IMR-90 (cell line): ENCODE measurements at regions not wholly inside any gene's neighbourhood (a gene's known extent, or its start where the extent isn't known, plus 50 kb on each side); places are given as distances from the start of the nearest gene placed in this dataset.

Source experiments
- ATAC-seq: fragments of 200-7000 bp; cut with Tn5 transposase; 2 replicates; pipeline ENCODE4 v1.9.1; 2020; ENCODE audit warnings: low read depth, mild to moderate bottlenecking, moderate library complexity
- BruUV-seq: library from RNA; stranded (reverse); fragments of 400-500 nt; replicated peaks from 2 replicates; lab custom pipeline; 2021; lab: Mats Ljungman, UMichigan
- CTCF ChIA-PET: fragments of 300-600 bp; formaldehyde crosslinking; extraction: SDS; loops from one replicate; lab custom pipeline; 2021; ENCODE audit warnings: antibody characterized with exemption; lab: Yijun Ruan, JAX
- POLR2A ChIA-PET: fragments of 300-600 bp; sonication (Branson Sonifier 250); formaldehyde crosslinking; loops from one replicate; lab custom pipeline; 2022; ENCODE audit warnings: antibody characterized with exemption; ENCODE audit not compliant: unreplicated experiment; lab: Charles Lee
- DNase-seq: peaks from one replicate; pipeline ENCODE4 v3.0.0; 2013
- H2AFZ ChIP-seq: replicated peaks from 2 replicates; pipeline ENCODE3; 2013; ENCODE audit warnings: low read length, mild to moderate bottlenecking; ENCODE audit not compliant: poor library complexity
- H2AK5ac ChIP-seq: 2 replicates; pipeline ENCODE4 v1.6.1; 2013; ENCODE audit warnings: low read depth, low read length, inconsistent platforms
- H2AK9ac ChIP-seq: replicated peaks from 2 replicates; pipeline ENCODE3; 2013; ENCODE audit warnings: mild to moderate bottlenecking, low read depth, low read length, moderate library complexity; ENCODE audit not compliant: poor library complexity
- H2BK120ac ChIP-seq: 2 replicates; pipeline ENCODE4 v1.6.1; 2013; ENCODE audit warnings: low read depth, low read length, inconsistent platforms
- H2BK15ac ChIP-seq: 3 replicates; pipeline ENCODE4 v1.6.1; 2013; ENCODE audit warnings: low read depth, low read length, inconsistent platforms
- H2BK20ac ChIP-seq: 2 replicates; pipeline ENCODE4 v1.6.1; 2013; ENCODE audit warnings: low read depth, mild to moderate bottlenecking, inconsistent platforms, low read length, moderate library complexity
- H2BK5ac ChIP-seq: 2 replicates; pipeline ENCODE4 v1.6.1; 2013; ENCODE audit warnings: mild to moderate bottlenecking, low read depth, low read length, inconsistent platforms; ENCODE audit not compliant: poor library complexity, severe bottlenecking
- H3K14ac ChIP-seq: replicated peaks from 2 replicates; pipeline ENCODE4 v1.6.1; 2013; ENCODE audit warnings: low read depth, low read length, inconsistent platforms
- H3K18ac ChIP-seq: 2 replicates; pipeline ENCODE4 v1.6.1; 2013; ENCODE audit warnings: low read depth, low read length, control low read depth
- H3K23ac ChIP-seq: 2 replicates; pipeline ENCODE4 v1.6.1; 2013; ENCODE audit warnings: low read depth, low read length, inconsistent platforms
- H3K27ac ChIP-seq: 2 replicates; pipeline ENCODE4 v1.5.1; 2013; ENCODE audit warnings: mild to moderate bottlenecking, control low read depth, low read length; ENCODE audit not compliant: insufficient read depth
- H3K27me3 ChIP-seq: 2 replicates; pipeline ENCODE4 v1.6.1; 2013; ENCODE audit warnings: low read length; ENCODE audit not compliant: control insufficient read depth, insufficient read depth
- H3K36me3 ChIP-seq: 2 replicates; pipeline ENCODE4 v1.6.1; 2013; ENCODE audit warnings: low read length, mixed read lengths; ENCODE audit not compliant: control insufficient read depth, insufficient read depth
- H3K4ac ChIP-seq: 2 replicates; pipeline ENCODE4 v1.6.1; 2013; ENCODE audit warnings: low read depth, low read length, inconsistent platforms
- H3K4me1 ChIP-seq: 2 replicates; pipeline ENCODE4 v1.6.1; 2013; ENCODE audit warnings: low read length, mixed read lengths; ENCODE audit not compliant: control insufficient read depth, insufficient read depth
- H3K4me2 ChIP-seq: 2 replicates; pipeline ENCODE4 v1.6.1; 2013; ENCODE audit warnings: low read depth, mild to moderate bottlenecking, control low read depth, low read length, moderate library complexity
- H3K4me3 ChIP-seq: 2 replicates; pipeline ENCODE4 v1.5.1; 2013; ENCODE audit warnings: low read depth, mild to moderate bottlenecking, control low read depth, low read length, moderate library complexity; ENCODE audit not compliant: insufficient read depth
- H3K56ac ChIP-seq: 2 replicates; pipeline ENCODE4 v1.6.1; 2013; ENCODE audit warnings: low read length, inconsistent platforms; ENCODE audit not compliant: insufficient read depth; ENCODE audit errors: extremely low read depth
- H3K79me1 ChIP-seq, 2 experiments: 2 replicates each; pipeline ENCODE4 v1.6.1; 2013; ENCODE audit warnings: low read length in 2 of 2, inconsistent platforms in 1 of 2, low read depth in 1 of 2
- H3K9ac ChIP-seq: 2 replicates; pipeline ENCODE4 v1.6.1; 2013; ENCODE audit warnings: low read depth, low read length, control low read depth
- H3K9me1 ChIP-seq: 2 replicates; pipeline ENCODE4 v1.6.1; 2013; ENCODE audit warnings: low read length, inconsistent platforms; ENCODE audit not compliant: insufficient read depth
- H3K9me3 ChIP-seq: 2 replicates; pipeline ENCODE4 v1.6.1; 2013; ENCODE audit warnings: low read length; ENCODE audit not compliant: control insufficient read depth, insufficient read depth
- H4K20me1 ChIP-seq: 2 replicates; pipeline ENCODE4 v1.6.1; 2013; ENCODE audit warnings: low read length, inconsistent platforms; ENCODE audit not compliant: insufficient read depth
- H4K5ac ChIP-seq: 2 replicates; pipeline ENCODE4 v1.6.1; 2013; ENCODE audit warnings: mild to moderate bottlenecking, low read depth, low read length, control low read depth
- H4K8ac ChIP-seq, 2 experiments: 2 replicates each; pipeline ENCODE4 v1.6.1; 2013; ENCODE audit warnings: low read depth in 2 of 2, low read length in 2 of 2, control low read depth in 1 of 2, inconsistent platforms in 1 of 2
- H4K91ac ChIP-seq: 2 replicates; pipeline ENCODE4 v1.6.1; 2013; ENCODE audit warnings: low read depth, low read length, inconsistent platforms; ENCODE audit not compliant: insufficient read depth
- BHLHE40 ChIP-seq: fragments of 150-350 bp; IDR thresholded peaks from 2 replicates; pipeline ENCODE4 v1.6.1; 2016; ENCODE audit warnings: mild to moderate bottlenecking, low read depth, low read length
- CEBPB ChIP-seq: IDR thresholded peaks from 2 replicates; pipeline ENCODE4 v1.6.1; 2012; ENCODE audit warnings: low read depth, low read length, improper control_type of control experiment
- CHD1 ChIP-seq: IDR thresholded peaks from 2 replicates; pipeline ENCODE4 v1.6.1; 2012; ENCODE audit warnings: low read depth, low read length, improper control_type of control experiment
- CTCF ChIP-seq: conservative IDR thresholded peaks from 2 replicates; pipeline ENCODE4 v1.5.1; 2012; ENCODE audit warnings: mild to moderate bottlenecking, low read depth, low read length, improper control_type of control experiment
- ELK1 ChIP-seq: fragments of 150-350 bp; IDR thresholded peaks from 2 replicates; pipeline ENCODE4 v1.6.1; 2016; ENCODE audit warnings: low read depth, mild to moderate bottlenecking, low read length, moderate library complexity, borderline replicate concordance
- FOS ChIP-seq: fragments of 150-350 bp; IDR thresholded peaks from 2 replicates; pipeline ENCODE4 v1.6.1; 2016; ENCODE audit warnings: low read depth, low read length
- MAFK ChIP-seq: IDR thresholded peaks from 2 replicates; pipeline ENCODE4 v1.6.1; 2012; ENCODE audit warnings: low read depth, low read length, improper control_type of control experiment
- MAZ ChIP-seq: IDR thresholded peaks from 2 replicates; pipeline ENCODE4 v1.6.1; 2012; ENCODE audit warnings: low read depth, mild to moderate bottlenecking, low read length, improper control_type of control experiment, moderate library complexity, borderline replicate concordance
- MXI1 ChIP-seq: IDR thresholded peaks from 2 replicates; pipeline ENCODE4 v1.6.1; 2012; ENCODE audit warnings: low read depth, mild to moderate bottlenecking, low read length, moderate library complexity, borderline replicate concordance
- NFE2L2 ChIP-seq: fragments of 150-350 bp; IDR thresholded peaks from 2 replicates; pipeline ENCODE4 v1.6.1; 2016; ENCODE audit warnings: low read depth, mild to moderate bottlenecking, low read length
- POLR2A ChIP-seq: IDR thresholded peaks from 2 replicates; pipeline ENCODE4 v1.6.1; 2012; ENCODE audit warnings: mild to moderate bottlenecking, low read depth, low read length
- RAD21 ChIP-seq: IDR thresholded peaks from 2 replicates; pipeline ENCODE4 v1.6.1; 2012; ENCODE audit warnings: low read length, improper control_type of control experiment
- RCOR1 ChIP-seq: IDR thresholded peaks from 2 replicates; pipeline ENCODE4 v1.6.1; 2012; ENCODE audit warnings: mild to moderate bottlenecking, low read length, improper control_type of control experiment; ENCODE audit not compliant: insufficient replicate concordance
- RFX5 ChIP-seq: IDR thresholded peaks from 2 replicates; pipeline ENCODE4 v1.8.0; 2012; ENCODE audit warnings: low read depth, mild to moderate bottlenecking, low read length, moderate library complexity
- SMC3 ChIP-seq: fragments of 150-350 bp; IDR thresholded peaks from 2 replicates; pipeline ENCODE4 v1.6.1; 2016; ENCODE audit warnings: low read depth, mild to moderate bottlenecking, antibody characterized with exemption, low read length, moderate library complexity
- WGBS, 2 experiments: methylation state at CpG; one replicate each; pipeline versions ENCODE4 v1.1.5 to v1.1.7; 2013; ENCODE audit warnings: missing lambda C conversion rate in 2 of 2; ENCODE audit not compliant: insufficient read length in 1 of 2; ENCODE audit errors: extremely low coverage in 2 of 2; 5-methylcytosine and 5-hydroxymethylcytosine counted together
- dilution Hi-C: fragments of 300-500 bp; cut with HindIII; formaldehyde crosslinking; loops from one replicate; pipeline ENCODE4 v1.14.3; 2018; ENCODE audit warnings: low sequenced_read_pairs; ENCODE audit not compliant: unreplicated experiment
- in situ Hi-C: fragments of 300-500 bp; cut with MboI; formaldehyde crosslinking; loops from 3 replicates; pipeline ENCODE4 v1.14.3; 2019; ENCODE audit warnings: low sequenced_read_pairs, inconsistent platforms, mixed read lengths
- intact Hi-C: fragments of 100-400 bp; cut with micrococcal nuclease; formaldehyde crosslinking; loops from 2 replicates; pipeline ENCODE4 v1.10.0; 2022

GRCh38 chr10:56728349-56728748, 367.3 kb upstream of the ZWINT start:
- no peak overlapping the region for H2BK120ac ChIP-seq
- no peak overlapping the region for H4K8ac ChIP-seq
- no peaks in the 10 kb centered on the region for H3K36me3 ChIP-seq
- H2AK5ac ChIP-seq = no peak overlapping the region
- no peak overlapping the region for H2BK20ac ChIP-seq
- ChIA-PET CTCF (no interaction called here), POLR2A (no interaction called here)
- in situ Hi-C loops (no loop called here), dilution Hi-C loops (no loop called here), intact Hi-C loops (no loop called here)
- H3K23ac ChIP-seq = no peak overlapping the region
- no peaks in the 10 kb centered on the region for H4K20me1 ChIP-seq
- H3K9me1 ChIP-seq = no peaks in the 10 kb centered on the region
- H3K27me3 ChIP-seq = no peaks in the 10 kb centered on the region
- H2BK15ac ChIP-seq = no peak overlapping the region
- no peak overlapping the region for H3K56ac ChIP-seq
- H4K5ac ChIP-seq = no peak overlapping the region
- H3K4me2 ChIP-seq = no peak overlapping the region
- no peak overlapping the region for H2AK9ac ChIP-seq
- no peak overlapping the region for H3K4me3 ChIP-seq
- H3K4me1 ChIP-seq = no peaks in the 10 kb centered on the region
- BruUV-seq = no TSS peak
- H3K14ac ChIP-seq = no peak overlapping the region
- TF ChIP-seq MXI1 = no peak
- TF ChIP-seq POLR2A = no peak
- TF ChIP-seq ELK1 = no peak
- no peak for TF ChIP-seq RAD21
- no peak for TF ChIP-seq CTCF
- no peak for TF ChIP-seq NFE2L2
- no peak for TF ChIP-seq CHD1
- no peak for TF ChIP-seq RFX5
- no peak for TF ChIP-seq FOS
- no peak for TF ChIP-seq CEBPB
- no peak for TF ChIP-seq MAZ
- no peak for TF ChIP-seq BHLHE40
- TF ChIP-seq MAFK = no peak
- TF ChIP-seq SMC3 = no peak
- TF ChIP-seq RCOR1 = no peak
- H3K9me3 ChIP-seq = no peaks in the 10 kb centered on the region
- H3K79me1 ChIP-seq = no peaks in the 10 kb centered on the region
- WGBS, 2 experiments = 25% methylated on average over 1 of the region's 2 CpGs; no CpG with 5 or more reads in 1 of the 2 experiments
- H3K27ac ChIP-seq = no peak overlapping the region
- no peak overlapping the region for H4K91ac ChIP-seq
- H2AFZ ChIP-seq = no peak overlapping the region
- no peak overlapping the region for H3K18ac ChIP-seq
- no peak overlapping the region for H3K4ac ChIP-seq
- DNase-seq = no peak
- no peak for ATAC-seq
- no peak overlapping the region for H3K9ac ChIP-seq
- H2BK5ac ChIP-seq = no peak overlapping the region
